ENCODE measurements at regions not wholly inside any gene's neighbourhood (a gene's known extent, or its start where the extent isn't known, plus 50 kb on each side); places are given as distances from the start of the nearest gene placed in this dataset.

DNA sequence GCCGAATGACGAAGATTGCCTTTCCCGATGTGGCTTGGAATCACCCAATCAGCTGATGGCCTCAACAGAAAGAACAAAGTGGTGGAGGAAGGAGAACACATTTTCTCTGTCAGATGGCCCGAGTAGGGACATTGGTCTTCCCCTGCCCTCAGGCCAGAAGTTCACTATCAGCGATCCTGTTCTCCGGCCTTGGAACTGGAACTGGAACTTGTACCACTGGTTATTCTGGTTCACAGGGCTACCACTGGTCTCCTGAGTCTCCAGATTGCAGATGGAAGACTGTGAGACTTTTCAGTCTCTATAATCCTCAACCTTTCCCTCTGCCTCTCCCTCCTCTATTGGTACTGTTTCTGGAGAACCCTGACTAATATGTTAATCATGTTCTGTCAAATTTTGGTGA lies 180.4 kb downstream of the ANKRD30B start:
- no peak for TF ChIP-seq CTCF (IDR thresholded peaks at IDR 0.05; ENCODE audit: insufficient read depth, low read length)
- TF ChIP-seq REST (IDR thresholded peaks at IDR 0.05; ENCODE audit: insufficient replicate concordance, low read depth), result no peak
- TF ChIP-seq POLR2AphosphoS5 (IDR thresholded peaks at IDR 0.05; ENCODE audit: low read depth), result no peak
